ENCODE measurements at regions not wholly inside any gene's neighbourhood (a gene's known extent, or its start where the extent isn't known, plus 50 kb on each side); places are given as distances from the start of the nearest gene placed in this dataset.

- TF ChIP-seq POLR2AphosphoS5 (IDR thresholded peaks at IDR 0.05; ENCODE audit: low read depth, low read length), result no peak
- TF ChIP-seq POLR2A (IDR thresholded peaks at IDR 0.05; ENCODE audit: control extremely low read depth in 1 of 2, low read depth in 2 of 2, low read length in 2 of 2), result no peak
- TF ChIP-seq CTCF (IDR thresholded peaks at IDR 0.05; ENCODE audit: control extremely low read depth in 1 of 3, insufficient read depth in 1 of 3, low read depth in 1 of 3, low read length in 3 of 3), result no peak
These were observed 59.1 kb upstream of the IER5L start for GRCh38 chr9:129237164-129237611.
